Neural cell (in vitro differentiated cells): ENCODE measurements at regions not wholly inside any gene's neighbourhood (a gene's known extent, or its start where the extent isn't known, plus 50 kb on each side); places are given as distances from the start of the nearest gene placed in this dataset.

Source experiments
- CTCF ChIP-seq: fragments of 450-650 bp; IDR thresholded peaks from 2 replicates; pipeline ENCODE4 v1.5.1; 2014; ENCODE audit warnings: antibody characterized with exemption, mild to moderate bottlenecking, moderate library complexity; ENCODE audit not compliant: poor library complexity, severe bottlenecking
- EZH2 ChIP-seq: fragments of 200-600, 300-800 bp; shearing (Covaris generic), sonication (generic); IDR thresholded peaks from 2 replicates; pipeline ENCODE4 v1.6.1; 2014; ENCODE audit warnings: antibody characterized with exemption, low read length, borderline replicate concordance, mild to moderate bottlenecking; ENCODE audit not compliant: insufficient read depth, poor library complexity, severe bottlenecking
- POLR2AphosphoS5 ChIP-seq: IDR thresholded peaks from 2 replicates; pipeline ENCODE4 v1.6.1; 2012
- RAD21 ChIP-seq: fragments of 450-650 bp; conservative IDR thresholded peaks from 2 replicates; pipeline ENCODE4 v1.6.1; 2014; ENCODE audit warnings: antibody characterized with exemption, mild to moderate bottlenecking, moderate library complexity
- TAF1 ChIP-seq: IDR thresholded peaks from 2 replicates; pipeline ENCODE4 v1.6.1; 2012; ENCODE audit warnings: low read depth

GRCh38 chr3:118348169-118348557 is 686.5 kb downstream of the IGSF11 start:
- TF ChIP-seq TAF1, result no peak
- no peak for TF ChIP-seq CTCF
- TF ChIP-seq RAD21, result no peak
- TF ChIP-seq POLR2AphosphoS5, result no peak
- no peak for TF ChIP-seq EZH2
